Limb (tissue), 2 donors: ENCODE measurements at regions not wholly inside any gene's neighbourhood (a gene's known extent, or its start where the extent isn't known, plus 50 kb on each side); places are given as distances from the start of the nearest gene placed in this dataset.
"Not testable (repeated sequence)": the region's sequence is repeated elsewhere in the genome, so short reads cannot be mapped to it uniquely, and the experiment has no call there.

Source experiments
- DNase-seq, 2 donors: peaks; one replicate each; pipeline ENCODE4 v3.0.0-alpha.2; 2016; ENCODE audit errors: extremely low spot score in 2 of 2

DNA sequence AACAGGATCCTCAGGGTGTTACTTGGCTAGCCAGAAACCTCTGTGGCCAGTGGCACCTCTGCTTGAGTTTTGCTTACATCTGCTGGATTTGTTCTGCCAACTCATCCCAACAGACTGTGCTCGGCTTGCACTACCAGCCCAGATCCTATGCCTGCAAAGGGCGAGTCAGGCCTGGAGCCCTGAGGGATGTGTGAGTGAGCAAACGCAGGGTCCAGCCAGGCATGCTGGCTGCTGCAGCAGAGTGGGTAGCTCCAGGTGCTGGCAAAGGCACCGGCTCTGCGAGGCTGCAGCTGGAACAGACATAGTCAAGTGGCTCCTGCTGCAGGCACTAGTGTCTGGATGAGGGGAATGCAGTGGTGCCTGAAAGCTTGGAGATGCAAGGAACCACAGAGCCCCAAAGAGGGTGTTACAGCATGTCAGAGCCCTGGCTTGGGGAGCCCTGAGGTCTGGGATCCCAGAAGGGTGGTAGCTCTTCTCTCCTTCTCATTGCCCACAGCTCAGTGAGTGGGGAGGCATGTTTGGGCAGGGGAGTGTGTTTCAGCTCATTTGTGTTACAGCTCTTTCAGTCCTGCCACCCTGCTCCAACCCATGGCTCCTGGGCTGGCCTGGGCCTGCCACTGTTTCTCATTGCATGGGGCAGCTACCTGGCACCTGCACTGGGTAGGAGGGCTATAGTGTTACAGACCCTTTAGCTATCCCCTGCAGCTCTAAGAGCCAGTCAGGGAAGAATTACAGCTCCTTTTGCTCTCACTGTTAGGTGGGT lies 332.6 kb downstream of the TAF11L14 start:
- DNase-seq: no peak

DNA sequence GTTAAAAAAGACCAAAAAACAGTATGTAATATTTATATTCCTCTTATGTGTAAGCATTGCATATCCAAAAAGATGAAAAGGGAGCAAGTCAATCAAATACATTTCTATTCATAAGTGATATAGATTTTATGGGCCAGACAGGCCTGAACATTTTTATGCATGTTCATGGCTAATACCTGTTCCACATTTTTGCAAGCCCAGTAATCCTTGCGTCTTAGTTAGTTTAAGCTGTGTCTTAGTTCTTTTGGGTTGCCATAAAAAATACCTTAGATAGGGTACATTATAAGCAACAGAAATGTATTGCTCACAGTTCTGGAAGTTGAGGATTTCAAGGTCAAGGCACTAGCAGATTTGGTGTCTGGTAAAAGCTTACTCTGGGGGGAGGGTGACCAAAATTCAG lies 342.1 kb downstream of the TAF11L14 start:
- no peak for DNase-seq

DNA sequence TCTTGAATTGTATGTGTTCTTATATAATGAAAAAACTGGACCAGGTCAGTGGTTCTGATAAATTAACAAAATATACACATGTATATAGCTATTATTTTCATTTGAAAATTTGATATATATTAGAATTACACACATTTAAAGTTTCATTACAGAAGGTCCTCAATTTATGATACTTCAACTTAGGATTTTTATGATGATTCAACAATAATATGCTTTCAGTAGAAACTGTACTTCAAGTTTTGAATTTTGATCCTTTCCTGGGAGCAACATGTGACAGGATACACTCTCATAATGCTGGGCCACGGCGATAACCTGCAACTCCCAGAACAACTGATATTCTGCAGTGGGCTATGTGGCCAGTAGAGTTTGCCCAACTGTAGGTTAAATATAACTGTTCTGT lies 344.7 kb downstream of the TAF11L14 start:
- no peak for DNase-seq

DNA sequence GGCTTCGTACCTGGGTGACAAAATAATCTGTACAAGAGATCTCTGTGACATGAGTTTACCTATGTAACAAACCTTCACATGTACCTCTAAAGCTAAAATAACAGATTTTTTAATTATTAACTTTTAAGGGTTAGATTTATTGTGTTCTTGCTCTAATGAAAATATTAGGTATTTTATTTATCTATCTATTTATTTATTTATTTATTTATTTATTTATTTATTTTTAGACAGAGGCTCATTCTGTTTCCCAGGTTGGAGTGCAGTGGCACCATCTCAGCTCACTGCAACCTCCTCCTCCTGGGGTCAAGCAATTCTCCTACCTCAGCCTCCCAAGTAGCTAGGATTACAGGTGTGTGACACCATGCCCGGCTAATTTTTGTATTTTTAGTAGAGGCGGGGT lies 348.4 kb downstream of the TAF11L14 start:
- DNase-seq: not testable (repeated sequence)

DNA sequence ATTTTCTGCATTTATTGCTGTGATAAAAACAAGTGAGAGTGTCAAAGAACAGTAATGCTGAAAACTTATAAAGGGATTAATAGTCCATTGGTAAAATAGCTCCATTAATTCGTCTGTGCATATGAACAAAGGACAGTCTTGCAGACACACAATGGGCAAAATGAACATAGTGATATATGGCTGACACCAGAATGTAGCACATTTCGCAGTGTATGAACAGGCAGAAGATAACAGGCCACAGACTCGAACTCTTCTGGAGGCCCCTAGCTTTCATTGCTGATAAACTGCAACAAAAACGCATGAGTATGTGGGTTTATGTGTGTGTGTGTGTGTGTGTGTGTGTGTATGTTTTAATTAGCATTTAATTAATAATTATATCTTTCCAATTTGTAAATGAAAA lies 354.8 kb downstream of the TAF11L14 start:
- DNase-seq: no peak

DNA sequence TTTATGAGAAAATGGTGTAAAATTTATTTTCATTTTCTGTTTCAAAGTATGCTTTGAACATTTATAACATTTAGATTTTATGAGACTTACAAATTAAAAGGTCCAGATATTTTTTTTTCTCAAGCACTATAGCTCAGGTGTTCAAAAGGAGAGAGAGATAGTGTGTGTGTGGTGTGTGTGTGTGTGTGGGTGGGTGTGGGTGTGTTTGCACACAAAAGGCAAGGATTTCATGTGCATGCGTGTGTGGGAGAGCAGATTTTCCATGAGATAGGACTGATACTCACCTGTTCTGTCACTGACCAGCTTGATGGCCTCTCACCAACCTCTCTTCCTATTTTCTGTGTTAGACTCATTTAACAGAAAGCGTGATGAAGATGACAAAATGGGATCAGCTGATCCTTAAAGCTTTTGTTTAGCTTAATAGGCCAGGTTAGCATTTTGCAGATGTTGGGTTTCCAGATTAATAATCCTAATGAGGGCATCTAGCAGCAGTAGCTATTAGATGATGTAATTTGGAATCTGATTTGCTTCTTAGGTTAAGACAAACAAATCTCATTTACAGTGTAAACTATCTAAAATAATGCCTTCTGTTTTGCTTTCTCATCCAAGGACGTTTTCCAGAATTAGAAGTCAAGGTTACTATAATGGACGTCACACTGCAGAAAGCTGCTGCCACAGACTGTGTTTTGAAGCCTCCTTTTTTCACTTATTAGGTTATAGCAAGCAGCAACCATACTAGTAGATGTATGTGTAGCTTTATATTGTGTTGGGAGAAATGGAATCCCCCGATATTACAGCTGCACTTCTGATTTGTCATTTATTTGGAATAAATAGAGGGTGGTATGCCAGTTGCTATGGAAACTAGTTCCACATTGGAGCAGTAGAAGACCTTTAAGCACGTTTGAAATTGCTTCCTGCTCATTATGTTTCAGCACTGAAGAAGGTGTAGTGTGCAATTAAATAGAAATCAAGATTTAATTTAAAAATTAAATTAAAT lies 355.6 kb downstream of the TAF11L14 start:
- DNase-seq: peak in 1 of 2 donors; percentile 60

DNA sequence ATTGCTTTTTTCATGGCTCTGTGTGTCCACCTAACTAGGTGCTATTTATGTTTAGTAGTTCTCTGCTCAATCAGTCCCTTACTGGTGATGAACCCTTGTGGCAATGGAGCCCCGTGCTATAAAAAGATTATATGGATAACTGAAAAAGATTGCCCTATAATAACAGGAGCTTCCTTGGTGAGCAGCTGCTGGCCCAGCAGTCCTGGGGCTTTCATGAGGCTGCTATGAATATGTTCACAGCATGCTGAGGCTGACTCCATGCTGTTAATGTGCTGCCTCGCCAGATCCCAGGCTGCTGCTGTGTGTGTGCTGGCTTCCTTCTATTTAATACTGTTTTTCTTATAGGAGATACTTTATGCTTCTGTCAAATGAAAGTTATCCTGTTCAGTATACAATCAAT lies 357.5 kb downstream of the TAF11L14 start:
- DNase-seq: peak in 1 of 2 donors; percentile 44

GRCh38 chr5:17992291-17992690 lies 358.0 kb downstream of the TAF11L14 start:
- no peak for DNase-seq

DNA sequence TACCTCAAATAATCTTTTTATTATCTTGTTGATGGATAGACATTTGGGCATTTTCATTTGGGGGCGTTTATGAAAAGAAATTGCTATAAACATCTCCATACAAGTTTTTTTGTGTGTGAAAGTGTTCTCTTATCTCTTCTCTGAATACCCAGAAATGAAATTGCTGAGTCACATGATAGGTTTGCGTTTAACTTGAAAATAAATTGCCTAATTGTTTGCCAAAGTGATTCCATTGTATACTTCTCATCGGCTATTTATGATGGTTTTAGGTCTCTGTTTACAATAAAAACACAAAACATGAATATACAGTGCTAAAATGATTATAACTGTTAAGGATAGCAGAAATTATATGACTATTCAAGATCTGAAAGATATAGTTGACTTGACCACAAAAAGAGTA lies 361.7 kb downstream of the TAF11L14 start:
- no peak for DNase-seq

DNA sequence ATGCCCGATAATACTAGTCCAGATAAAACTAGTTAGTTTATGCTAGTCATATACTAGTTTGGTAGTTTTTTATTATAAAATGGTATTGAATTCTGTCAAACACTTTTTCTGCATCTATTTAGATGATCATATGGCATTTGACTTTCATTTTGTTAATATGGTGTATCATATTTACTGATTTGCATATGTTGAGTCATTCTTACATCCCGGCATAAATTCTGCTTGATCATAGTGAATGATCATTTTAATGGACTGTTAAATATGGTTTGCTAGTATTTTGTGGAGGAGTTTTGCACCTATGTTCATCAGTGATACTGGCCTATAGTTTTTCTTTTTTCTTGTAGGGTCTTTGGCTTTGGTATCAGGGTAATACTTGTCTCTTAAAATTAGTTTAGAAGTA lies 365.6 kb downstream of the TAF11L14 start:
- no peak for DNase-seq

DNA sequence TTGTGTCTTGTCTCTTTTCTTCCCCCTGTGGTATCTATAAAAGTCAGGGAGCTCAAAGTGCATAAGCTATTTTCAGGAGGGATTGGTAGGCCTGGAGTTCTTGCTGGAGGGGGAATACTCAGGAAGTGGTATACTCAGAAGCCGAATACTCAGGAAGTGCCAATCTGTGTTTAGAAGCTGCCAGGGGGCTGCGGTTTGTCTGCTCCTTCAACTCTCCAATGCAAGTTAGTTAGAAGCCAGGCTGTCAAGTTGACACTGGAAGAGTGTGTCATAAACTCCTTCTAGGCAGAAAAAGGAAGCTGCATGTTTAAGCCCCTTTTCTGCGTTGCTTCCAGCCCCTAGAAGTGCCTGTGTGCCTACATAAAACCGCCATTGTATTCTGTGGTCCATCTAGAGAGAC lies 366.5 kb downstream of the TAF11L14 start:
- no peak for DNase-seq

- DNase-seq: no peak
These were observed 369.1 kb downstream of the TAF11L14 start for GRCh38 chr5:18003312-18003711.

GRCh38 chr5:18003784-18004183 lies 369.5 kb downstream of the TAF11L14 start:
- DNase-seq: no peak

- DNase-seq: not testable (repeated sequence)
These were observed 372.0 kb downstream of the TAF11L14 start for GRCh38 chr5:18006235-18006634.

- no peak for DNase-seq
These were observed 374.7 kb downstream of the TAF11L14 start for GRCh38 chr5:18008940-18009339.

DNA sequence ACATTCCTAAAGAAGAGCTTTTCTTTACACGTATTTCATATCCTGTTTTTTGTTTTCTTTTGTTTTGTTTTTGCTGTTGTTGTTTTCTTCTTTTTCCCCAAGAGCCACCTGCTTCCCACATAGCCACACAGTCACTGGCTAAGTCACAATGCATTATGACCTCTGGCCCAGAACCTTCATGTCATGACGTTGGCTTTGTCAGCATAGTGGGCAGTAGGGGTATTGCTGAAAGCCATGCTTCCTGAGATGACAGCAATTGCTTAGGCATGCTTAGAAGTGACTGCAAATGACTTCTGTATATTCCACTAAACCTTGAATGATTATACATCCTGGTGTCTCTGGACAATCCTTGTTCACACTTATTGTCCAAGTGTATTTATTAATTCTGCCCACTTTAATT lies 375.8 kb downstream of the TAF11L14 start:
- no peak for DNase-seq

DNA sequence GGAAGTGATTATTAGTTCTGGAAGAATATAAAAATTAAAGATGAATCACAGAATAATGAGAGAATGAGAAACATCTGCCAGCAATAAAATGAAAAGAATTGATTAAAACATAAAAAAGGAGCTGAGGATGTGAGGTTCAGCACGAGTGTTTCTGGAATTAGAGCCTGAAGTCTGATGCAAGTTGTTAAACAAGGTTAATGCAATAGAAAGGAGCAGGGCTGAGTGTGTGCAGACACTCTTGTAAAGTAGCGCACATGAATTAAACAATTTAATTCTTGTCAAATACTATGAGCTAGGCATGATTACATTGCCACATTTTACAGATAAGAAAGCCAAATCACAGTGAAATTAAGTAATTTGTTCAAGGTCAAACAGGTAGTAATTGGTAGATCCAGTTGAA lies 384.2 kb downstream of the TAF11L14 start:
- DNase-seq: no peak

GRCh38 chr5:18023275-18023674 lies 389.0 kb downstream of the TAF11L14 start:
- DNase-seq: no peak

DNA sequence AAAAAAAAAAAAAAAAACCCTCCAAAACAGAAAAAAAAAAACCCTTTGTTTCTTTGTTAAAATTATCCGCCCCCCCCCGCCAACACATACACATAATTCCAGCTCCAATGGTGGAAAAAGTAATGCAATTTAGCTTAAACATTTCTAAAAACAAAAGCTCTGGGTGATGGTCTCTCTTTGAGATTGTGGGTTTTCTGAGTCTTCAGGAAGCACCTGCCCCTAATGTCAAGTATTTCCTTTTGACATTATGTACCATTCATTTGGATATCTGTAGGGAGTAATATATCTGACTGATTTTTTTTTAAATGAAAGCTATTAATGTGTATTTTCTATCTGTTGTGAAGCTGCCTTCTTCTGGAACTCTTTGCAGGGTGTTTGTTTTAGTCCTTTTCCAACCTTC lies 389.7 kb downstream of the TAF11L14 start:
- DNase-seq: no peak

DNA sequence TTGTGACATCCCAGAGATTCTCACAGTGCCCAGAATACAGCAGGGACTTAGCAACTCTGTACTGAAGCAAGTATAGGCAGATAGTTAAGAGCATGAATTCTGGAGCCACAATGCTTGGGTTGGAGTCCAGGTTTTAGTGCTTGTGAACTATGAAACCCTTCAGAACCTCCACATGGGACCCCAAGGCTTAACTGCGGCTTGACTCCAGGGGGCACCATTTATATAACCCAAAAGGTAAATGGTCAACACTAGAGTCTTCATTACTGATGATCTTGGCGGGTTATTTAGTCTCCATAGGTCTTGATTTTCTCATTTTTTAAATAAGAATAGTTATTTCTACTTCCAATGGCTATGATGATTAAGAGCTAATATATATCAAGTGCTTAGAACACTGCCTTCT lies 390.3 kb downstream of the TAF11L14 start:
- DNase-seq: no peak

- DNase-seq: no peak
These were observed 393.1 kb downstream of the TAF11L14 start for GRCh38 chr5:18027241-18027867.

DNA sequence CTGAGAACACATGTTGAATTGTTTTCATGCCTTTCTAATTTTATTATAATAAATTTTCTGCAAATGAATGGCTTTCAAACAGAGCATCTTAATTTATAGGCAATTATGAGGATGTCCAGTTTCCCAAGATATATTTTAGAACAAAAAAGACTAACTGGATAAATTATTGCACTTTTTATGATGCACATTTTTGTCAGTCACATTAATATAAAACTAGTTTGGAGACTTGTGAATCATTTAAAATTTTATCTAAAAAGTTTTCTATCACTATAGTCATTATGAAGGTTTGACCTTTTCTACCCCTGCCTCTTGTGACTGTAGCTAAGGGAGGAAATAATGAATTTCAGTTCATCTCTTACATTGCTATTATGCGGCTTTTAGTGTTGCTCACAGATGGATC lies 393.8 kb downstream of the TAF11L14 start:
- DNase-seq: no peak
